Ishikawa (cell line): ENCODE measurements at regions not wholly inside any gene's neighbourhood (a gene's known extent, or its start where the extent isn't known, plus 50 kb on each side); places are given as distances from the start of the nearest gene placed in this dataset.

Source experiments
- CEBPB ChIP-seq: IDR thresholded peaks from 2 replicates; pipeline ENCODE4 v1.6.1; 2012
- CREB1 ChIP-seq: IDR thresholded peaks from 2 replicates; pipeline ENCODE4 v1.6.1; 2012; ENCODE audit warnings: low read depth
- EGR1 ChIP-seq: IDR thresholded peaks from 2 replicates; pipeline ENCODE4 v1.6.1; 2012
- EP300 ChIP-seq: IDR thresholded peaks from 2 replicates; pipeline ENCODE4 v1.6.1; 2012; ENCODE audit warnings: borderline replicate concordance
- FOXM1 ChIP-seq: IDR thresholded peaks from 2 replicates; pipeline ENCODE4 v1.6.1; 2012; ENCODE audit warnings: low read depth, borderline replicate concordance
- MAX ChIP-seq: IDR thresholded peaks from 2 replicates; pipeline ENCODE4 v1.6.1; 2012
- NFIC ChIP-seq: IDR thresholded peaks from 2 replicates; pipeline ENCODE4 v1.6.1; 2012
- RAD21 ChIP-seq: IDR thresholded peaks from 2 replicates; pipeline ENCODE4 v1.6.1; 2012; ENCODE audit warnings: low read depth
- TAF1 ChIP-seq: IDR thresholded peaks from 2 replicates; pipeline ENCODE4 v1.6.1; 2012; ENCODE audit warnings: low read depth, mild to moderate bottlenecking
- TCF12 ChIP-seq: IDR thresholded peaks from 2 replicates; pipeline ENCODE4 v1.6.1; 2012; ENCODE audit warnings: low read depth
- TEAD4 ChIP-seq: IDR thresholded peaks from 2 replicates; pipeline ENCODE4 v1.6.1; 2012
- YY1 ChIP-seq: IDR thresholded peaks from 2 replicates; pipeline ENCODE4 v1.6.1; 2012; ENCODE audit warnings: low read depth
- ZBTB7A ChIP-seq: IDR thresholded peaks from 2 replicates; pipeline ENCODE4 v1.6.1; 2012; ENCODE audit warnings: low read depth
- TF ChIP-seq, protein P1 (sequence below): IDR thresholded peaks from 2 replicates; pipeline ENCODE4 v1.6.1; 2012; ENCODE audit warnings: low read depth, mild to moderate bottlenecking
- TF ChIP-seq, protein P2 (sequence below): IDR thresholded peaks from 2 replicates; pipeline ENCODE4 v1.6.1; 2012

DNA sequence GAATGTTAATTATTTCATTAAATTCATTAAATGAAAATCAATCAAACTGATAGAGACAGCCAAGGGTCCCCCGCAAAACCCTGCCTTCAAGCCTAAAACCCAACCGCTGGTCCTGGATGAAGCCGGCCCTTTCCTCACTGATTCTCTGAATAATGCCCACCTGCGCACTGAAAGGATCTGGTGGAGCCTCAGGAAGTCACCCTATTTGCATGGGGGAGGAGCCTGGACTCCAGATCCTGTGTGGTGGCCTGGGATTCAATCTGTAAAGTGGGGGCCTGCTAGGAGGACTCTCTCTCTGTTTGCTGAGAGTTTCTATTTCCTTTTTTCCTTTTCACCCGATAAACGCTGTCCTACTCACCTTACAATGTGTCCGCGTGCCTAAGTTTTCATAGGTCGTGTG, 97.9 kb upstream of the ADAMTS3 start:
- TF ChIP-seq, protein P1, sequence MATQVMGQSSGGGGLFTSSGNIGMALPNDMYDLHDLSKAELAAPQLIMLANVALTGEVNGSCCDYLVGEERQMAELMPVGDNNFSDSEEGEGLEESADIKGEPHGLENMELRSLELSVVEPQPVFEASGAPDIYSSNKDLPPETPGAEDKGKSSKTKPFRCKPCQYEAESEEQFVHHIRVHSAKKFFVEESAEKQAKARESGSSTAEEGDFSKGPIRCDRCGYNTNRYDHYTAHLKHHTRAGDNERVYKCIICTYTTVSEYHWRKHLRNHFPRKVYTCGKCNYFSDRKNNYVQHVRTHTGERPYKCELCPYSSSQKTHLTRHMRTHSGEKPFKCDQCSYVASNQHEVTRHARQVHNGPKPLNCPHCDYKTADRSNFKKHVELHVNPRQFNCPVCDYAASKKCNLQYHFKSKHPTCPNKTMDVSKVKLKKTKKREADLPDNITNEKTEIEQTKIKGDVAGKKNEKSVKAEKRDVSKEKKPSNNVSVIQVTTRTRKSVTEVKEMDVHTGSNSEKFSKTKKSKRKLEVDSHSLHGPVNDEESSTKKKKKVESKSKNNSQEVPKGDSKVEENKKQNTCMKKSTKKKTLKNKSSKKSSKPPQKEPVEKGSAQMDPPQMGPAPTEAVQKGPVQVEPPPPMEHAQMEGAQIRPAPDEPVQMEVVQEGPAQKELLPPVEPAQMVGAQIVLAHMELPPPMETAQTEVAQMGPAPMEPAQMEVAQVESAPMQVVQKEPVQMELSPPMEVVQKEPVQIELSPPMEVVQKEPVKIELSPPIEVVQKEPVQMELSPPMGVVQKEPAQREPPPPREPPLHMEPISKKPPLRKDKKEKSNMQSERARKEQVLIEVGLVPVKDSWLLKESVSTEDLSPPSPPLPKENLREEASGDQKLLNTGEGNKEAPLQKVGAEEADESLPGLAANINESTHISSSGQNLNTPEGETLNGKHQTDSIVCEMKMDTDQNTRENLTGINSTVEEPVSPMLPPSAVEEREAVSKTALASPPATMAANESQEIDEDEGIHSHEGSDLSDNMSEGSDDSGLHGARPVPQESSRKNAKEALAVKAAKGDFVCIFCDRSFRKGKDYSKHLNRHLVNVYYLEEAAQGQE: no peak
- TF ChIP-seq MAX (no peak), CEBPB (no peak), EP300 (no peak), ZBTB7A (no peak), TAF1 (no peak), TCF12 (no peak), CREB1 (no peak), RAD21 (no peak), NFIC (no peak), EGR1 (no peak), YY1 (no peak), FOXM1 (no peak), TEAD4 (no peak)
- TF ChIP-seq, protein P2, sequence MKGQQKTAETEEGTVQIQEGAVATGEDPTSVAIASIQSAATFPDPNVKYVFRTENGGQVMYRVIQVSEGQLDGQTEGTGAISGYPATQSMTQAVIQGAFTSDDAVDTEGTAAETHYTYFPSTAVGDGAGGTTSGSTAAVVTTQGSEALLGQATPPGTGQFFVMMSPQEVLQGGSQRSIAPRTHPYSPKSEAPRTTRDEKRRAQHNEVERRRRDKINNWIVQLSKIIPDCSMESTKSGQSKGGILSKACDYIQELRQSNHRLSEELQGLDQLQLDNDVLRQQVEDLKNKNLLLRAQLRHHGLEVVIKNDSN: no peak

DNA sequence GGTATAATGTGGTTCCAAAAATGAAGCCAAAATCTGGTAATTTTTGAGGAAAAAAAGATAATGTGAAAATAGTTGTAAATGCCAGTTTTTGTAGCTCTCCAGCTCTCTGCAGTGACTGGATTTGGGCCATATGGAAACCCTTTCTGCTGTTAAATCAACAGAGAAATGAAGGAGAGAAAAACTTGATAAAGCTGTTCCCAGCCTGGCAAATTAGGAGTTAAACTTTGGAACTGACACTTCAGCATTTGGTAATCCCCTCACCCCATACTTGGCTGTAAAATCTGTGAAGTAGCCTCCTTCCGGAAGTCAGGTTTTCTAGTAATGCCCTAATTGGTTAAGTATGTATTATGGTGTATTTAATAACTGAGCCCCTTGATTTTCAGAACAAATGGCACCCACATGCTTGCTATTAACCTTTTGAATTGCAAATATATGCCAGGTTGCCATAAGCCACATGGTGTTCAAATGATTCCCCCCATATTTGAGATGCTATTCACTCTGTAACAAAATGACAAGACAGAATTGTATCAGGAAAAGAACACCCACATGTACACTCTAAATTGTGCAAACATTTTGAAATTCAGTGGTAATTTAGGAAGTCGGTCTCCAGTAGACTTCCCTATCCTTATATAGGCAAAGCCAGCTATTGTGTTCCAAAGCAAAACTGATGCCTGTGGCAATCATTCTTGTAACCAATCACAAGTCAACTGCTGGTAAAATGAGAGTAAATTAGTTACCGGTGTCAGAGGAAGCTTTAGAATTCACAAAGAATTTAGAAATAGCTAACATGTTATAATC, 96.3 kb upstream of the ADAMTS3 start:
- TF ChIP-seq TEAD4: no peak
- TF ChIP-seq FOXM1: no peak
- no peak for TF ChIP-seq EGR1
- TF ChIP-seq EP300: no peak
- TF ChIP-seq RAD21: no peak

DNA sequence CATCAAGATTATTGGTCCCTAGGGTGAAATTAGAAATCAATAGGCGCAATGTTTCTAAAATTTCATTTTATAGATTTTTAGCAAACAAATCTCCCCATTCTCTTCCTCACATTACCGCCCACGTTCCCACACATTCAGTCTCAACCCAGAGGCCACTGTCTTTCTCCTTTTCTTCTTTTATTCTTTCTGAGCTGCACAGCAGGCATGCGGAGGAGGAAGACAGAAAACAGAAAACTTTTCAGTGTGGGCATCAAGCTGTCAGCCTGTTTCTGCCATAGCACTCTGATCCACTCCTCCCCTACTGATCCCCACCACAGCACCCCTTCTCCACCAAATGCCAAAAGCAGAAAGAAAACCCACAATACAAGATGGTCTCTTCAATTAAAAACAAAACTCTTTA, 94.8 kb upstream of the ADAMTS3 start:
- TF ChIP-seq TAF1 (no peak), NFIC (no peak), TCF12 (no peak), RAD21 (no peak), CEBPB (no peak), CREB1 (no peak), YY1 (no peak), ZBTB7A (no peak), TEAD4 (no peak), FOXM1 (no peak), MAX (no peak), EP300 (no peak), EGR1 (no peak)
- TF ChIP-seq, protein P1: no peak
- TF ChIP-seq, protein P2: no peak

GRCh38 chr4:72661830-72662229, 92.8 kb upstream of the ADAMTS3 start:
- TF ChIP-seq EGR1 (no peak), NFIC (no peak), MAX (no peak), CEBPB (no peak), TEAD4 (no peak), CREB1 (no peak), RAD21 (no peak), EP300 (no peak), FOXM1 (no peak), YY1 (no peak), TAF1 (no peak), TCF12 (no peak), ZBTB7A (no peak)
- TF ChIP-seq, protein P1: no peak
- TF ChIP-seq, protein P2: no peak
